ENCODE measurements at regions not wholly inside any gene's neighbourhood (a gene's known extent, or its start where the extent isn't known, plus 50 kb on each side); places are given as distances from the start of the nearest gene placed in this dataset.

- no peak overlapping the region for H3K4me3 ChIP-seq (ENCODE audit: low read depth, low read length)
Measured at GRCh38 chr17:77771587-77771986, 186.9 kb upstream of the TNRC6C start.

DNA sequence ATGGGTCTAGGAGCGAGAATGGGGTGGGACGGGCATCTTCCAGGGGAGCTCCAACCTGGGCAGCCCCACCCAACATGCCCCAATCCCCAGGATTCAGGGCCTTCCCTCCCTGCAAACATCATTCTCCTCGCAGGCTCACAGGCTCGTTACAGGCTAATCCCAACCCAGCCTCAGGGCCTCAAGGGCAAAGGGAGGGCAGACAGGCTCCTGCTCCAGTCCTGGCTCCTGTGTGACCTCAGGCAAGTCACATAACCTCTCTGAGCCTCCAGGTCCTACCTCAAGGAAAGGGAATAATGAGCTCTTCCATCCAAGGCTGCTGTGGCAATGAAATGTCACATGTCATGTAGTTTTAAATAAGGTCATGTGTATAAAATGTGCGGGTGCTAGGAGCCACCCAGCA is 186.5 kb upstream of the TNRC6C start:
- H3K4me3 ChIP-seq (ENCODE audit: low read depth, low read length): no peak overlapping the region

DNA sequence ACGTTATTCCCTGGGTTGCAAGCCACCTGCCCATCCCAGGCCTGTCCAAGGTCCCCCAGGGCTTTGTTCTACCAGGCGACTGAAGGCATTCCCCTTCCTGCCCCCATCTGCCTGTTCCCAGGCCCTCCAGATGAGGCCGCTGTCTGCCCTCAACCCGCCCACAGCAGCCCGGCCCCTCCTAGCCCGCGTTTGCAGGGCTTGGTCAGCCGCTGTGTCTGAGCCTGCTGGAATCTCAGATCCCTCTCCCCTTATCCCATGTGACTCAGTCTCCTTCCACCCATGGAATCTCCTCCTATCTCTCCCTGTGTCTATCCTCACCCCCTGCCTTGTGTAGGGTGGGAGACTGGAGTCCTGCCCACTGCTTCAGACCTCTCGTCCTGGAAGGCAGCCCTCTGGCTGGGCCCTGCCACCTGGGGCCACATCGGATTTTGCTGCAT is 186.0 kb upstream of the TNRC6C start:
- H3K4me3 ChIP-seq (ENCODE audit: low read depth, low read length): no peak overlapping the region

DNA sequence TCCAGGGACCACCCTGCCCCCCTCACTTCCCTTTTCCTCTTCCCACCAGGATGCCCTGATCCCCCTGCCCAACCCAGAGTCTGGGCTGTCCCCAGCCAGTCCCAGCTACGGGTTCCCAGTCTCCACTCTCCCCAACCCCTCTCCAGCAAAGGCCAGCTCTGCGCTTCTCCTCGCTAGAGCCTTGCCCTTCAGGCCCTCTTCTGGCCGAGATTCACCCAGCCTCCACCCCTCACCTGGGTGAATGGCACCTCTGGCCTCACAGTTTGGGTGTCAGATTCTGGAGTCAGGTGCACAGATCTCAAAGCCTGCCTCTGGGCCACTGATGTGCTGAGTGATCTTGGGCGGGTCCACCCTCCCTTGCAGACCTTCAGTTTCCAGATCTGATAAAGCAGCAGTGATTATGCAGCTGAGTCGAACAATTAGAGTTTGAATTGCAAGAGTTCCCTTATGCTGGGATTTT is 185.6 kb upstream of the TNRC6C start:
- no peak overlapping the region for H3K4me3 ChIP-seq (ENCODE audit: low read depth, low read length)

DNA sequence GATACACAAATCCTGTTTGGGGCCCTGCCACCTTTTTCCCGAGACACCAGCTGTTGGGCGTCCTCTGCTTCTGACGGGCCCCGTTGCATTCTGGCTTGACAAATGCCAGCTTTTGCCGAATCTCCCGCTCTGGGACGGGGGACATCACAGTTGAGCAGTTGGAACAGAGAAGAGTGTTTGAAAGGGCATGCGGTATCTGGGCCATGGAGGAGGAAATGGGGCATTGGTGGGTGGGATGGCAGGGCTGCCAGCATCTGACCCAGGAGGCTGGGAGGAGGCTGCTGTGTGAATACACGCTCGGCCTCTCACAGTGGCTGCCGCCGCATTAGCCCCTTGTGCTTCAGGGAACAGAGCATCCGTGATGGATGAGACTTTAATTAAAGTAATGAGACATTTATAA is 184.3 kb upstream of the TNRC6C start:
- H3K4me3 ChIP-seq (ENCODE audit: low read depth, low read length): no peak overlapping the region

DNA sequence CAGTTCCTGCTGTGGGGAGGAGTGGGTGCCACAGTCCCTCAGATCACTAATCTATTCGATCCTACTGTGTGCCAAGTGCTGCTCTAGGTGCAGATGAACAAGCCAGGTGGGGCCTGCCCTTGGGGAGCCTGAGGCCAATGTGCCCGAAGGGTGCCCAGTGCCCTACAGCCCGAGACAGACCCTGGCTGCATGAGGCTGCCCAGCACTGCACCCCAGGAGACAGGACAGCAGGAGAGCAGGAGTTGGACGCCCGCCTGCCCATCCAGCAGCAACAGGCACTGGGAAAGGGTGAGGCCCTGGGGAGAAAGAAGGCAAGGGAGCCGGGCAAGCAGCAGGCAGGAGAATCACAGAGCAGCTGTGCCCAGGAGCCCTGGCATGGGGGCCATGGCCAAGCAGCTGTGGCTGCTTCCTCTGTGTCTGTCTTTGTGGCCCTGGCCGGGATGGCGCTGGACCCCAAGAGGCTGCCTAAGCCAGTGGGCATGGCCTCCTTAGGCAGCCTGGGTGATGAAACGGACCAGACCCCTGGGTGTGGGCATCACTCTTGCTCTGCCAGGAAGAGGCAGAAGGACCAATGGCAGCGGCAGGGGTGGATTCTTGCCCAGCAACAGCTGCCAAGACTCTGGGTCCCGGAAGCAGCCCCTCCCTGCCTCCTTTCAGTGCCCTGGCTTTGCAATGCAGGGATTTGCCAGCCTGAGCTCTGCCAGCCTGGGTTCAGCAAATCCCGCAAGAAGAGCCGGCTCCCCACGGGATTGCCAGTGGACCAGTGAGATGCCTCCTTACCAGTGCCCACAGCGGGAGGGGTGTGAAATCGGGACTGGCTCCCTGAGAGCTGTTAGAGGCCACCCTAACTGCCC is 179.6 kb upstream of the TNRC6C start:
- no peak overlapping the region for H3K4me3 ChIP-seq (ENCODE audit: low read depth, low read length)

DNA sequence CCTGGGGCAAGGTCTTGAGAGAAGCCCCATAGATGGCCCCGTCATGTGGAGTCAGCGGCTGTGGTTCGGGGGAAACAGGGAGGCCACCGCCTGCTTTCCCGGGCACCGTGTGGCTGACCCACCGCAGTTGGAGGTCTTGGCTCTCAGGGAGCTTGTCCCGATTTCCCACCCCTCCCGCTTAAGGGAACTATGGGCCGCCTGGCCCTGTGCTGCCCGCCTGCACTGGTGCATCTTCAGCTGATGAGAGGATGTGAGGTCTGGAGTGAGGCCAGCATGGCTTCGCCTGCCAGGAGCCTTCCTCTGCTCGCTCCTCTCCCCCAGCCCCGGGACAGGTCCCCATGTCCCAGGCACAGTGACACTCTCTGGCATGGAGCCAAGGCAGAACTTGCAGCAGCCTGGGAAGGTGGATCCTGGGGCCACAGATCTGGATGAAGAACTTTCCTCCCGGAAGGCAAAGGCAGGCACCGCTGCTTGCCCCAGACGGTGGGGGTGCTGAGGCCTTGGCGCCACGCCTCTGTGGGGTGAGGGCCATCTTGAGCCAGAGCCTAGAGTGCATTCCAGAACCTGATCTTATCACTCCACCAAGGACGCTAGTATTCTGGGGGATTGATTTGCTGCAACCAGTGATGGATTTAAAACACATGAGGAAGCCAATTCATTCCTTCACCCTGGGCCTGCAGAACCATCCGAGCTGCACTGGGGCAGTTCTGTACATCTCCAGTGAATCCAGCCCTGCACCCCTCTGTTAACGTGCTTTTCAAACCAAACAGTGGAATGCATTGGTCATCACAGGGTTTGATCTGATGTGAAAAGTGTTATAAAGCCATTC is 178.6 kb upstream of the TNRC6C start:
- no peak overlapping the region for H3K4me3 ChIP-seq (ENCODE audit: low read depth, low read length)

GRCh38 chr17:77781536-77781935 is 177.0 kb upstream of the TNRC6C start:
- no peak overlapping the region for H3K4me3 ChIP-seq (ENCODE audit: low read depth, low read length)

DNA sequence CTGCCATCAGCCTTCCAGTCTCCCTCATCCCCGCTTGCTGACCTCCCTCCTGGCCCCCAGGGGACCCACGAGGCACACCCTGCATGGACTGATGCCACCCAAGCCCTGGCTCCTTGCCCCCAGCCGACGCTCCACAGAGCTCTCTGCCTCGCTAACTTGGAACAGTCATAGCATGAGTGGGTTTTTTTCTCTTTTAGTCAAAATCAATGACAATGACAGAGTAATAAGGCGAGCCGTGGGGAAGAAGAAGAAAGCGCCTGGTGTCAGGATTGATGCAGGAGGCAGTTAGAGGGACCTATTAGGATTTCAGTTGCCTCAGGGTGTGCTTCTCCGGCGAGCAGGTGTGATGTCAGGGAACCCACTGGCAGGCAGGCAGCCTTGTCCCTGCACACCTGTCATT is 176.3 kb upstream of the TNRC6C start:
- no peak overlapping the region for H3K4me3 ChIP-seq (ENCODE audit: low read depth, low read length)

DNA sequence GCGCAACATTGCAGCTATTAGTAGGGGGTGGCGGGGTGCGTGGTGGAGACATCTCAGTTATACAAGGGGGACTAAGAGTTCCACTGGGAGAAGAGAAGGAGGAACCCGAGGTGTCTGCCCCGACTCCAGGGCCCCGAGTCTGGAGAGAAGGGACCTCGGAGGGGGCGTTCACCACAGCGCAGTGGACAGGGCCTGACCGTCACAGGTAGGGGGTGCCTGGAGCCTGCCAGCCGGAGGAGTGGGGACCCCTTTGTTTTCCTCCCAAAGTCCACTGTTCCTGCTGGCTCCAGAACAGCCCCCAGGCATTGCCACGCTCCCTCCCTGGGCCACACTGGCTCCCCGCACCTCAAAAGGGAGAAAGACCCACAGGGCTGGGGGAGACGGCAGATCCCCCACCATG is 175.9 kb upstream of the TNRC6C start:
- no peak overlapping the region for H3K4me3 ChIP-seq (ENCODE audit: low read depth, low read length)

GRCh38 chr17:77783991-77784820 is 174.3 kb upstream of the TNRC6C start:
- H3K4me3 ChIP-seq (ENCODE audit: low read depth, low read length): no peak overlapping the region

DNA sequence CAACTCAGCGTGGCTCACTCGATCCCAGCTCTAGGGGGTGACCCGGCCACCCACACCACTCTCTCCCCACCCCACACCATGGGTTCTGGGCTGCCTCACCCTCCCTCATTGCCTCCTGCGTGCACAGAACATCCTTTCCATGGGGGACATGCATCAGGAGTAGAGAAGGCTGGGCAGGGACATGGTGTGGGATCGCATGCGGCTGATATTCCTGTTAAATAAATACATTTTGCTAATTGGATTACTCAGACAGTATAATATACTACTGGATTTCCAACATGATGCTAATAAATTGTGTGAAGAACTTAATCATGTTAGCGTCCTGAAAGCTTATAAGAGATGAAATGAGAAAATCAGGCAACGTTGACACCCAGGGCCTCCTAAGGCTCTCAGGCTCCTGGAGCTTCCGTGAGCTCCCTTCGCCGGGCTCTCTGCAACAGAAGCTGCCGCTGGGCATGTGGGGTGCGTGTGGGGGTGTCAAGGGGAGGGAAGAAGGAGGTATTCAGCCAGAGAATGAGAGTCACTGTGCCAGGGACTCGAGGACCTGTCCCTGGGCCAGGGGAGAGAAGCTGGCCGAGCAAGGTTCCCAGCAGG is 173.1 kb upstream of the TNRC6C start:
- H3K4me3 ChIP-seq (ENCODE audit: low read depth, low read length): no peak overlapping the region

GRCh38 chr17:77786090-77786489 is 172.4 kb upstream of the TNRC6C start:
- no peak overlapping the region for H3K4me3 ChIP-seq (ENCODE audit: low read depth, low read length)

DNA sequence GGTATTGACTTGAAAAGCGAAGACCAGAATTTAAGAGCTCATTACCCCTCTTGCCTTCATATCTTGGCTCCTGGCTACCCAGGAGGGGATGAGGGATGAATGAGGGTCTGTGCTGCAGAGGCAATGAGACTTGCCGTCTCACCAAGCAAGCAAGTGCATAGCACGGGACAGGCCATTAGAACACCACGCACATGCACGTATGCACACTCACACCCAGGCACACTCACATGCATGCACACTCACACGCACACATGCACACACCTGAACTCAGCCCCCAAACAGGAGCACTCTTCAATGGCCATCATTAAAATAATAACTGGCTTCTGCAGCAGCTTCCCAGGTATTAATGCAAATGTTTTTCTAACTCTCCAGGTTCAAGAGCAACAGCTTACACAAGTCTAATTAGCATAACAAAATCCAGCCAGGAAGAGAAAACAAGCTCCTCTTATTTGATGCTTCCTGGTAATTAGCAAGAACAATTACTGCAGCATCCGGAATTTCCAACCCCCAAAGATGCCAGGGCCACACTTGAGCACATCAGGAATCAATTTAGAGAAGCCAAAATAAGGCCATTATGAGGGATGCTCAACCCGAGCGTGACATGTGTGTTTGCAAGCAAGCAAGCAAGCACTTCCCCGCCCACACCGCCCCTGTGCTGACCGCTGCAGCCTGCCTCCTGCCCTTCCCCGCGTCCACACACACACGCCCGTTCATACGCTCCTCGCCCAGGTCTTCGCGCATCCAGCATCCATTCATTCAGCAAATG is 171.6 kb upstream of the TNRC6C start:
- H3K4me3 ChIP-seq (ENCODE audit: low read depth, low read length): no peak overlapping the region

- H3K4me3 ChIP-seq (ENCODE audit: low read depth, low read length): no peak overlapping the region
Measured at GRCh38 chr17:77790143-77790829, 168.2 kb upstream of the TNRC6C start.

GRCh38 chr17:77792626-77793025 is 165.9 kb upstream of the TNRC6C start:
- no peak overlapping the region for H3K4me3 ChIP-seq (ENCODE audit: low read depth, low read length)

- H3K4me3 ChIP-seq (ENCODE audit: low read depth, low read length): no peak overlapping the region
Measured at GRCh38 chr17:77793146-77793970, 165.1 kb upstream of the TNRC6C start.

- no peak overlapping the region for H3K4me3 ChIP-seq (ENCODE audit: low read depth, low read length)
Measured at GRCh38 chr17:77793971-77794235, 164.6 kb upstream of the TNRC6C start.

- H3K4me3 ChIP-seq (ENCODE audit: low read depth, low read length): no peak overlapping the region
Measured at GRCh38 chr17:77794846-77795245, 163.7 kb upstream of the TNRC6C start.
